ENCODE measurements at regions not wholly inside any gene's neighbourhood (a gene's known extent, or its start where the extent isn't known, plus 50 kb on each side); places are given as distances from the start of the nearest gene placed in this dataset.

DNA sequence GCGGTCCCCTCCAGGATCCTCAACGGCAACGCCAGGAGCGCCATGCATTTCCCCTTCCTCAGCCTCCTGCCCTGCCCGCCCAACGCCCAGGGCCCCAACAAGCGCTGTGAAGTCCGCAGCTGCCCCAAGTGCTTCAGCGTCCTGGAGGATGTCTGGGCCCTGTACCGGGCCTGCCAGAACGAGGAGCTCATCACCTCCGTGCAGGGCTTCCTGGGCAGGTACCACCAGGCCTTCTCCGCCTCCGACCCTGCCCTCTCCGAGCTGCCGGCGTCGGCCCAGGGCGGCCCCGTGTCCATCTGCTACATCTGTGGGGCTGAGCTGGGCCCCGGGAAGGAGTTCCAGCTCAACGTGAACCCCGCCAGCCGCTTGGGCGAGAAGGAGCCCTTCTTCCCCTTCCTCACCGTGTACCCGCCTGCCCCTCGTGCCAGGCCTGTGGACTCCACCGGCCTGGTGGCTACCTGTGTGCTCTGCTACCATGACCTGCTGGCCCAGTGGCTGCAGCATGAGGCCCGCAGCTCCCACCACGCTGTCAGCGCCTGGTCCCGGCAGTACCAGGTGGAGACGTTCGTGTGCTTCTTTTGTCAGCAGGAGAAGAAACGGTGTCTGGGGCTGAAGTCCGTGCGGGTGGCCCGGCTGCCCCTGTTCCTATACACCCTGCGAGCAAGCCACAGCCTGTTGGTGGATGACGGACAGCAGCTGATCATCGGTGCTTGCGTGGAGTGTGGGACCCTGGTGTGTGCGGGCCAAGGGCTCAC is 58.9 kb upstream of the CIBAR2 start (continued):
- TF ChIP-seq, protein P1, sequence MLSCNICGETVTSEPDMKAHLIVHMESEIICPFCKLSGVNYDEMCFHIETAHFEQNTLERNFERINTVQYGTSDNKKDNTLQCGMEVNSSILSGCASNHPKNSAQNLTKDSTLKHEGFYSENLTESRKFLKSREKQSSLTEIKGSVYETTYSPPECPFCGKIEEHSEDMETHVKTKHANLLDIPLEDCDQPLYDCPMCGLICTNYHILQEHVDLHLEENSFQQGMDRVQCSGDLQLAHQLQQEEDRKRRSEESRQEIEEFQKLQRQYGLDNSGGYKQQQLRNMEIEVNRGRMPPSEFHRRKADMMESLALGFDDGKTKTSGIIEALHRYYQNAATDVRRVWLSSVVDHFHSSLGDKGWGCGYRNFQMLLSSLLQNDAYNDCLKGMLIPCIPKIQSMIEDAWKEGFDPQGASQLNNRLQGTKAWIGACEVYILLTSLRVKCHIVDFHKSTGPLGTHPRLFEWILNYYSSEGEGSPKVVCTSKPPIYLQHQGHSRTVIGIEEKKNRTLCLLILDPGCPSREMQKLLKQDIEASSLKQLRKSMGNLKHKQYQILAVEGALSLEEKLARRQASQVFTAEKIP (CRISPR knock-in tag; IDR thresholded peaks at IDR 0.05; ENCODE audit: borderline replicate concordance) = no peak
- no peak for TF ChIP-seq SOX13 (IDR thresholded peaks at IDR 0.05)
- no peak for TF ChIP-seq SOX13 (CRISPR knock-in tag; conservative IDR thresholded peaks at IDR 0.05 in 1 of 2, IDR thresholded peaks at IDR 0.05 in 1 of 2)
- TF ChIP-seq, protein P2, sequence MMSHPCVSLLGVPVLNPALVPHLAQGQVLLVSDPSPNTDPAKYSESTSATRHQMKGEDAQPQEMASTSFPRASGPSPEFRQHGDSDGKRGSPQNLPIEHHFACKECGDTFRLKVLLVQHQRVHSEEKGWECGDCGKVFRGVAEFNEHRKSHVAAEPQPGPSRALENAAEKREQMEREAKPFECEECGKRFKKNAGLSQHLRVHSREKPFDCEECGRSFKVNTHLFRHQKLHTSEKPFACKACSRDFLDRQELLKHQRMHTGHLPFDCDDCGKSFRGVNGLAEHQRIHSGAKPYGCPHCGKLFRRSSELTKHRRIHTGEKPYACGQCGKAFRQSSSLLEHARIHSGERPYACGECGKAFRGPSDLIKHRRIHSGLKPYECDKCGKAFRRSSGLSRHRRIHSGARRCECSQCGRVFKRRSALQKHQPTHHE (CRISPR knock-in tag; IDR thresholded peaks at IDR 0.05; ENCODE audit: borderline replicate concordance) = no peak
- TF ChIP-seq CBFB (CRISPR knock-in tag; IDR thresholded peaks at IDR 0.05) = no peak
- peak; percentile 49; the same call in 1 of the 2 replicates for TF ChIP-seq SMAD1 (CRISPR knock-in tag; IDR thresholded peaks at IDR 0.05; ENCODE audit: borderline replicate concordance, low read depth)
- TF ChIP-seq ZNF333 (CRISPR knock-in tag; IDR thresholded peaks at IDR 0.05; ENCODE audit: borderline replicate concordance) = no peak
- no peak for TF ChIP-seq ZNF644 (CRISPR knock-in tag; IDR thresholded peaks at IDR 0.05; ENCODE audit: low read depth)
- TF ChIP-seq, protein P3, sequence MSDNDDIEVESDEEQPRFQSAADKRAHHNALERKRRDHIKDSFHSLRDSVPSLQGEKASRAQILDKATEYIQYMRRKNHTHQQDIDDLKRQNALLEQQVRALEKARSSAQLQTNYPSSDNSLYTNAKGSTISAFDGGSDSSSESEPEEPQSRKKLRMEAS (IDR thresholded peaks at IDR 0.05) = peak; percentile 71
- TF ChIP-seq ZNF629 (CRISPR knock-in tag; conservative IDR thresholded peaks at IDR 0.05) = no peak
- no peak for TF ChIP-seq ZNF589 (CRISPR knock-in tag; conservative IDR thresholded peaks at IDR 0.05)
- no peak for TF ChIP-seq FOXA1 (IDR thresholded peaks at IDR 0.05)
- TF ChIP-seq FOXA1 (CRISPR knock-in tag; IDR thresholded peaks at IDR 0.05) = no peak
- no peak for TF ChIP-seq SP5 (CRISPR knock-in tag; IDR thresholded peaks at IDR 0.05; ENCODE audit: borderline replicate concordance, low read depth)
- no peak for TF ChIP-seq NFKBIZ (CRISPR knock-in tag; IDR thresholded peaks at IDR 0.05)
- TF ChIP-seq NFIC (IDR thresholded peaks at IDR 0.05; ENCODE audit: low read length) = no peak
- no peak for TF ChIP-seq RORA (CRISPR knock-in tag; IDR thresholded peaks at IDR 0.05)
- no peak for TF ChIP-seq SOX5 (CRISPR knock-in tag; IDR thresholded peaks at IDR 0.05; ENCODE audit: borderline replicate concordance)
- peak; percentile 84 for TF ChIP-seq NRL (CRISPR knock-in tag; IDR thresholded peaks at IDR 0.05; ENCODE audit: borderline replicate concordance)
- no peak for TF ChIP-seq KMT2A (CRISPR knock-in tag; IDR thresholded peaks at IDR 0.05)
- TF ChIP-seq TBX3 (IDR thresholded peaks at IDR 0.05; ENCODE audit: borderline replicate concordance) = no peak
- TF ChIP-seq ZNF577 (CRISPR knock-in tag; IDR thresholded peaks at IDR 0.05; ENCODE audit: borderline replicate concordance, low read depth) = no peak
- TF ChIP-seq, protein P4, sequence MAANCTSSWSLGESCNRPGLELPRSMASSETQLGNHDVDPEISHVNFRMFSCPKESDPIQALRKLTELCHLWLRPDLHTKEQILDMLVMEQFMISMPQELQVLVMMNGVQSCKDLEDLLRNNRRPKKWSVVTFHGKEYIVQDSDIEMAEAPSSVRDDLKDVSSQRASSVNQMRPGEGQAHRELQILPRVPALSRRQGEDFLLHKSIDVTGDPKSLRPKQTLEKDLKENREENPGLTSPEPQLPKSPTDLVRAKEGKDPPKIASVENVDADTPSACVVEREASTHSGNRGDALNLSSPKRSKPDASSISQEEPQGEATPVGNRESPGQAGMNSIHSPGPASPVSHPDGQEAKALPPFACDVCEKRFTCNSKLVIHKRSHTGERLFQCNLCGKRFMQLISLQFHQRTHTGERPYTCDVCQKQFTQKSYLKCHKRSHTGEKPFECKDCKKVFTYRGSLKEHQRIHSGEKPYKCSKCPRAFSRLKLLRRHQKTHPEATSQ (CRISPR knock-in tag; IDR thresholded peaks at IDR 0.05; ENCODE audit: borderline replicate concordance) = no peak
- 0 out of 4 replicates have a peak, but pooled peaks of 1 of the 2 experiments have one; percentile 16 for TF ChIP-seq NR2F1 (CRISPR knock-in tag; IDR thresholded peaks at IDR 0.05)
- no peak for TF ChIP-seq TOE1 (CRISPR knock-in tag; IDR thresholded peaks at IDR 0.05)
- no peak for TF ChIP-seq ARID2 (CRISPR knock-in tag; IDR thresholded peaks at IDR 0.05; ENCODE audit: borderline replicate concordance)
- no peak for TF ChIP-seq ZNF101 (CRISPR knock-in tag; IDR thresholded peaks at IDR 0.05; ENCODE audit: borderline replicate concordance, low read depth)
- TF ChIP-seq FOSL2 (CRISPR knock-in tag; IDR thresholded peaks at IDR 0.05) = no peak
